Osteocyte (in vitro differentiated cells): ENCODE measurements at regions not wholly inside any gene's neighbourhood (a gene's known extent, or its start where the extent isn't known, plus 50 kb on each side); places are given as distances from the start of the nearest gene placed in this dataset.

Experiments
- DNase-seq: peaks from one replicate; pipeline ENCODE4 v3.0.0; 2021; ENCODE audit warnings: mixed read lengths; ENCODE audit not compliant: unreplicated experiment; ENCODE audit errors: extremely low spot score
- H3K27ac Mint-ChIP-seq: one replicate; pipeline ENCODE4 v1.8.0; 2021; ENCODE audit warnings: mild to moderate bottlenecking, mixed read lengths; ENCODE audit not compliant: unreplicated experiment
- H3K27me3 Mint-ChIP-seq: one replicate; pipeline ENCODE4 v1.8.0; 2021; ENCODE audit warnings: mixed read lengths; ENCODE audit not compliant: unreplicated experiment
- H3K36me3 Mint-ChIP-seq: one replicate; pipeline ENCODE4 v1.8.0; 2021; ENCODE audit warnings: mixed read lengths; ENCODE audit not compliant: unreplicated experiment
- H3K4me1 Mint-ChIP-seq: one replicate; pipeline ENCODE4 v1.8.0; 2021; ENCODE audit warnings: mixed read lengths; ENCODE audit not compliant: unreplicated experiment
- H3K4me3 Mint-ChIP-seq: one replicate; pipeline ENCODE4 v1.8.0; 2021; ENCODE audit warnings: mild to moderate bottlenecking, moderate library complexity, mixed read lengths; ENCODE audit not compliant: unreplicated experiment
- H3K9me3 Mint-ChIP-seq: one replicate; pipeline ENCODE4 v1.8.0; 2021; ENCODE audit warnings: mixed read lengths; ENCODE audit not compliant: unreplicated experiment
- TF ChIP-seq, protein P1 (sequence below): fragments of 200-600 bp; sonication (generic); IDR thresholded peaks from 2 replicates; pipeline ENCODE4 v1.5.0; 2021; ENCODE audit warnings: antibody characterized with exemption, mild to moderate bottlenecking, moderate library complexity

DNA sequence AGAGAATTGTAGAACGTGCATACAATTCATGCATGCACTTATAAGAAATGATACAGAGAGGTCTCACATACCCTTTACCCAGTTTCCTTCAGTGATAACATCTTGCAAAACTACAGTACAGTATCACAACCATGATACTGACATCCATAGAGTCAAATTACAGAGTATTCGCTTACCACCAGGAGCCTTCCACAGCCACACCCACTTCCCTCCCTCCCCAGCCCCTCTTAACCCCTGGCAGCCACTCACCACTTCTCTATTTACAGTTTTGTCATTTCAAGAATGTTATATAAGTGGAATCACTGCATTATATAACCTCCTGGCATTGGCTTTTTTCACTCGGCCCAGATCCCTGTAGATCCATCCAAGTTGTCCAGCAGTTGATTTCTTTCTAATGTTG is 143.8 kb downstream of the ZNF248 start:
- peaks cover 47% of the 10 kb centered on the region for H3K9me3 Mint-ChIP-seq
- no peaks in the 10 kb centered on the region for H3K36me3 Mint-ChIP-seq
- DNase-seq, result no peak
- TF ChIP-seq, protein P1, sequence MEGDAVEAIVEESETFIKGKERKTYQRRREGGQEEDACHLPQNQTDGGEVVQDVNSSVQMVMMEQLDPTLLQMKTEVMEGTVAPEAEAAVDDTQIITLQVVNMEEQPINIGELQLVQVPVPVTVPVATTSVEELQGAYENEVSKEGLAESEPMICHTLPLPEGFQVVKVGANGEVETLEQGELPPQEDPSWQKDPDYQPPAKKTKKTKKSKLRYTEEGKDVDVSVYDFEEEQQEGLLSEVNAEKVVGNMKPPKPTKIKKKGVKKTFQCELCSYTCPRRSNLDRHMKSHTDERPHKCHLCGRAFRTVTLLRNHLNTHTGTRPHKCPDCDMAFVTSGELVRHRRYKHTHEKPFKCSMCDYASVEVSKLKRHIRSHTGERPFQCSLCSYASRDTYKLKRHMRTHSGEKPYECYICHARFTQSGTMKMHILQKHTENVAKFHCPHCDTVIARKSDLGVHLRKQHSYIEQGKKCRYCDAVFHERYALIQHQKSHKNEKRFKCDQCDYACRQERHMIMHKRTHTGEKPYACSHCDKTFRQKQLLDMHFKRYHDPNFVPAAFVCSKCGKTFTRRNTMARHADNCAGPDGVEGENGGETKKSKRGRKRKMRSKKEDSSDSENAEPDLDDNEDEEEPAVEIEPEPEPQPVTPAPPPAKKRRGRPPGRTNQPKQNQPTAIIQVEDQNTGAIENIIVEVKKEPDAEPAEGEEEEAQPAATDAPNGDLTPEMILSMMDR, result no peak
- no peaks in the 10 kb centered on the region for H3K27me3 Mint-ChIP-seq
- no peak overlapping the region for H3K4me3 Mint-ChIP-seq
- no peak overlapping the region for H3K27ac Mint-ChIP-seq
- no peaks in the 10 kb centered on the region for H3K4me1 Mint-ChIP-seq

DNA sequence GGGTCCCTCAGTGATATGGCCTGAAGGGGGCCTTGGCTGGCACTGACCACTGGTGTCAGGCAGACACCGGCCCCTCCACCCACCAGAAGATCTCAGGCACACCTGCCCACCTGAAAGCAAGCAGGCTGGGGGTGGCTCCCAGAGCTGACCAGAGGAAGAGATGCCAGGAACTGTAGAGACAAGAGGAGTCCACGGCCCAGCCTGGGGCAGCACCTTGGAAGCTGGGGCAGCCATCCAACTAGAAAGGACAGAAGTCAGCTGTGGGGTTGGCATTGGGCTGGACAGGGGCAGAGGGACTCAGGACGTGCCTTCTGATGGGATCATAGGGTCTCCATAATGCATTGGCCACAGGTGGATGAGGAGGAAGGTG is 144.3 kb downstream of the ZNF248 start:
- Mint-ChIP-seq H3K4me3 (no peak overlapping the region), H3K36me3 (no peaks in the 10 kb centered on the region), H3K27ac (no peak overlapping the region), H3K27me3 (no peaks in the 10 kb centered on the region), H3K4me1 (no peaks in the 10 kb centered on the region), H3K9me3 (peaks cover 46% of the 10 kb centered on the region)
- DNase-seq, result no peak
- TF ChIP-seq, protein P1, result no peak

DNA sequence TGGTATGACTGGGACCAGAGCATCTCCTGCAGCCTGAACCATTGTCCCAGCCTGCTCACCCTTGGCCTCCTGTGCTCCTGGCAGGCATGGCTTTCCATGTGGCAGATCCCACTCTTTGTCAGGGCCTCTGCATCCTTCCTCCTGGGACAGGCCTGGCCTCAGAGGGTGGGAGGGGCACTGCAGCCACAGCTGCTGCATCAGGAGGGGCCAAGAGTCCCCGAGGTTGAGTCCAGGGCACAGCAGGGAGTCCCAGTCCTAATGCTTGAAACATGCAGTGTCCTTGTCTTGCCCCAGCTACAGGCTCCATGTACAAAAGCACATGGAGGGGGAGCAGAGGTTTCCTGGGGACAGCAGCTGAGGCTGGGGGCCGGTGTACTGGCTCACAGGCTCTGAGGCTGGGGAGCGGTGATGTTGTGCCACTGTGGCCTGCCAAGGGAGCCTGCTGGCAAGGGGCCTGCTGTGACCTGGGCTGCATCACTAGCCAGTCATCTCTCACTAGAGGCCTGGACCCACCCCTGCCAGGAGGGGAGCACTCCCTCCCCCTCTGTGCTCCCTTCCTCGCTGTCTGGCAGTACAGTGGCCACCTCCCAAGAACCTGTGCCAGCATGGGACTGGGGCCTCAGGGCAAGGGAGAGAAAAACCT is 144.8 kb downstream of the ZNF248 start:
- no peak for DNase-seq
- Mint-ChIP-seq H3K27ac (no peak overlapping the region), H3K9me3 (peaks cover 46% of the 10 kb centered on the region), H3K36me3 (no peaks in the 10 kb centered on the region), H3K4me3 (no peak overlapping the region), H3K27me3 (no peaks in the 10 kb centered on the region), H3K4me1 (no peaks in the 10 kb centered on the region)
- TF ChIP-seq, protein P1, result no peak

DNA sequence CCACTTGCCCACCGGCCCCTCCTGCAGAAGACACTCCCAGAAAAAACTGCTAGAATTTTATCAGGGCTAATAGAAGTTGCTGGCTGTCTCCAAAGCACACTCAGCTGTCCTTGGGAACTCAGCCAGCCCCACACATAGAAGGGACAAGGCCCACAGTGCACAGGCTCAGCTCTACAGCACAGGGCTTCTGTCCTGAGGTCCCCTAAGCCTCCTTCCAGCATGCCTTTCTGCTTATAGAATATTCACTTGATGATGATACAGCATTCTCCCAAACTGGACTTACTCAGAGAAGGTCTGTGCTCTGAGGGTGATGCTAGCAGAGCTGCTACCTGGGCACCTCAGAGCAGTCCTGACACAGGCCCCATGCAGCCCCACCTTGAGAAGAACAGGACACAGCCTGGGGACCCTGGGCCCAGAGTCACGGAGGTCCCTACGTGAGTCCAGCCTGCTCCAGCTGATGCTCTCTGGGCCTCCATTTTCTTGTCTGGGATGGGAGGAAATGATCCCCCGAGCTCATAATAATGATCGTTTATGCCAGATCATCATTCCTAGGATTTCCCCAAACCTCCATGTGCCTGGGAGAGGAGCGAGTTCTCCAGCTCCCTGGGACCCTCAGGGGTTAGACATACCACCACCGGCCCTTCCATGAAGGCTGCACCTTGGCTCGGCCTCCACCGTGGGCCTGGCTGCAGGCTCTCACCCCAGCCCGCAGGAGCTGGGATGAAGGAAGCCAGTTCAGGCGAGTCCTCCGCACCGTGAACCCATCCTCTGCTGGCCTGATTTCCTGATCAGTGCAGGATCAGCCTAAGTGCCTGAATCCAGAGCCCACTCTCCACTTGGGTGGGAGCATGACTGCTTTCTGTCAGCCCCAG is 145.6 kb downstream of the ZNF248 start:
- Mint-ChIP-seq H3K27ac (no peak overlapping the region), H3K27me3 (no peaks in the 10 kb centered on the region), H3K9me3 (peaks cover 48% of the 10 kb centered on the region), H3K4me3 (no peak overlapping the region), H3K4me1 (no peaks in the 10 kb centered on the region), H3K36me3 (no peaks in the 10 kb centered on the region)
- DNase-seq, result no peak
- TF ChIP-seq, protein P1, result no peak

DNA sequence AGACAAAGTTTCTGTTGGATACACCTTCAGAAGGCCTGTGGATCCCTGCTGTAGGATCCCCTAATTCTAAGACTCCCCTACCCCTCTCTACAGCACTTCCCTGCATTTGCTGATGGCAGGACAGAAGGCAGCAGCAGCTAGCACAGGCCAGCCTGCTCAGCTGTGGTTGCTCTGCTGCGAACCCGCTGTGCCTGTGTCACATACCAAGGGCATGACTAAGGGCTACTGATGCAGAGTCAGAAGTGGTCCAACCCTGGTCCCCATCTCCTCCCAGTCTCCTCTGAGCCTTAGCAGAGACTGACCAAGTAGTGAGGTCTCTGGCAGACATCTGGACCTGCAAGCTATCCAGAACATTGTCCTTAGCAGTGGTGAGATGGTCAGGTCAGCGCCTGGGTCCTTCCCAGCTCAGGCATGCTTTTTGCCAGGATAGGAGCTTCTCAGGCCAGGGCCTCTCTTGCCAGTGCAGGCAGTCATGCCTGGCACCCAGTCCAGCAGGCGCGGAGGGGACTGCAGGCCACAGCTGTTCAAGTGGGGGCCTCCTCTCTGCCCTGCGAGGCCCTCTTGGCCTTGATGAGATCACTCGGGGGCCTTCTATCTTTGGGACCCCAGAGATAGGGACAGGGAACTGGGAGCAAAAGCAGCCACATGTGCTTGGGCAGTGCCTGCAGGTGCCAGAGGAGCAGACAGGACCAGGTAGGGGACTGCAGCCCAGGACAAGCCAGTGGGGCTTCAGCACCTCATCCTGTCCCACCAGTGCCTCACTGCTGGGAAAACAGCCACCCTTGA is 146.4 kb downstream of the ZNF248 start:
- H3K9me3 Mint-ChIP-seq, result peaks cover 48% of the 10 kb centered on the region
- DNase-seq, result no peak
- no peak overlapping the region for H3K27ac Mint-ChIP-seq
- TF ChIP-seq, protein P1, result no peak
- no peaks in the 10 kb centered on the region for H3K36me3 Mint-ChIP-seq
- H3K4me1 Mint-ChIP-seq, result no peaks in the 10 kb centered on the region
- no peaks in the 10 kb centered on the region for H3K27me3 Mint-ChIP-seq
- H3K4me3 Mint-ChIP-seq, result no peak overlapping the region
